HG03097 (cell line): ENCODE measurements at regions not wholly inside any gene's neighbourhood (a gene's known extent, or its start where the extent isn't known, plus 50 kb on each side); places are given as distances from the start of the nearest gene placed in this dataset.
A peak's percentile ranks its signal among the peaks of the same experiment; 100 is the strongest.

ENCODE experiments used
- ATAC-seq: cut with Tn5 transposase; IDR thresholded peaks from one replicate; pipeline ENCODE4 v1.9.1; 2021; ENCODE audit not compliant: unreplicated experiment, low FRiP score

GRCh38 chr2:44825702-44826101 is 115.8 kb upstream of the SIX3 start:
- peak; percentile 72 for ATAC-seq

GRCh38 chr2:44826601-44827000 is 114.9 kb upstream of the SIX3 start:
- ATAC-seq = no peak

GRCh38 chr2:44829771-44830170 is 111.7 kb upstream of the SIX3 start:
- ATAC-seq = no peak

- ATAC-seq = peak; percentile 59
Measured at GRCh38 chr2:44833171-44834069, 108.1 kb upstream of the SIX3 start.

GRCh38 chr2:44834656-44835055 is 106.8 kb upstream of the SIX3 start:
- ATAC-seq = no peak

- ATAC-seq = no peak
Measured at GRCh38 chr2:44836174-44836573, 105.3 kb upstream of the SIX3 start.

GRCh38 chr2:44836916-44837315 is 104.6 kb upstream of the SIX3 start:
- ATAC-seq = no peak

GRCh38 chr2:44838116-44838790 is 103.2 kb upstream of the SIX3 start:
- ATAC-seq = no peak

- no peak for ATAC-seq
Measured at GRCh38 chr2:44839370-44839769, 102.1 kb upstream of the SIX3 start.

- ATAC-seq = no peak
Measured at GRCh38 chr2:44839771-44840502, 101.6 kb upstream of the SIX3 start.

- no peak for ATAC-seq
Measured at GRCh38 chr2:44840503-44840850, 101.0 kb upstream of the SIX3 start.

- no peak for ATAC-seq
Measured at GRCh38 chr2:44843086-44843485, 98.4 kb upstream of the SIX3 start.

- no peak for ATAC-seq
Measured at GRCh38 chr2:44843641-44844310, 97.7 kb upstream of the SIX3 start.

GRCh38 chr2:44844651-44845270 is 96.7 kb upstream of the SIX3 start:
- no peak for ATAC-seq

- ATAC-seq = no peak
Measured at GRCh38 chr2:44848026-44848425, 93.5 kb upstream of the SIX3 start.

GRCh38 chr2:44850016-44850415 is 91.5 kb upstream of the SIX3 start:
- no peak for ATAC-seq

GRCh38 chr2:44851518-44851917 is 90.0 kb upstream of the SIX3 start:
- ATAC-seq = no peak

- ATAC-seq = no peak
Measured at GRCh38 chr2:44852594-44852993, 88.9 kb upstream of the SIX3 start.

- ATAC-seq = no peak
Measured at GRCh38 chr2:44859337-44859736, 82.2 kb upstream of the SIX3 start.

GRCh38 chr2:44866152-44866551 is 75.3 kb upstream of the SIX3 start:
- no peak for ATAC-seq
